Tibial artery (tissue), 4 donors: ENCODE measurements at regions not wholly inside any gene's neighbourhood (a gene's known extent, or its start where the extent isn't known, plus 50 kb on each side); places are given as distances from the start of the nearest gene placed in this dataset.
"Not testable (repeated sequence)": the region's sequence is repeated elsewhere in the genome, so short reads cannot be mapped to it uniquely, and the experiment has no call there.

ENCODE experiments used
- DNase-seq, 2 donors: peaks; one replicate each; pipeline ENCODE4 v3.0.0-alpha.2; 2019
- H3K27ac ChIP-seq, 2 donors: fragments of 200-600 bp; sonication (generic) in 1 of 2; 1 replicate in 1 of 2; 2 replicates in 1 of 2; pipeline ENCODE4 v1.5.1; 2018 to 2019; ENCODE audit warnings: mild to moderate bottlenecking in 1 of 2
- H3K27me3 ChIP-seq, 2 donors: fragments of 200-600 bp; sonication (generic) in 1 of 2; one replicate each; pipeline versions ENCODE4 v1.5.1 to v1.6.0; 2016 to 2019
- H3K36me3 ChIP-seq, 3 donors: fragments of 200-600 bp; sonication (generic) in 2 of 3; one replicate each; pipeline ENCODE4 v1.5.1; 2016 to 2019; ENCODE audit warnings: mild to moderate bottlenecking in 2 of 3
- H3K4me1 ChIP-seq, 4 donors: fragments of 200-600 bp; sonication (generic) in 2 of 4; 1 replicate in 3 of 4; 2 replicates in 1 of 4; pipeline ENCODE4 v1.5.1; 2016 to 2019
- H3K4me3 ChIP-seq, 2 donors: fragments of 200-600 bp; sonication (generic) in 1 of 2; 1 replicate in 1 of 2; 2 replicates in 1 of 2; pipeline ENCODE4 v1.5.1; 2018 to 2019; ENCODE audit warnings: mild to moderate bottlenecking in 2 of 2
- H3K9me3 ChIP-seq, 3 donors: fragments of 200-600 bp; sonication (generic) in 1 of 3; one replicate each; pipeline ENCODE4 v1.5.1; 2016 to 2019
- CTCF ChIP-seq, 2 experiments: fragments of 200-600 bp in 1 of 2; fragments of 450-650 bp in 1 of 2; IDR thresholded peaks; one replicate each; pipeline ENCODE4 v1.5.1; 2017 to 2019; ENCODE audit warnings: antibody characterized with exemption in 2 of 2, mild to moderate bottlenecking in 1 of 2, moderate library complexity in 1 of 2
- intact Hi-C: fragments of 100-400 bp; cut with DNase I; formaldehyde crosslinking; loops from one replicate; pipeline ENCODE4 v1.15.0; 2023; ENCODE audit warnings: low total_unique reads

GRCh38 chr19:30806311-30806710 is 434.1 kb downstream of the ZNF536 start:
- intact Hi-C loops, result no loop called here
- no peak overlapping the region for H3K4me3 ChIP-seq
- no peaks in the 10 kb centered on the region for H3K36me3 ChIP-seq
- H3K27me3 ChIP-seq, result no peaks in the 10 kb centered on the region
- H3K4me1 ChIP-seq, result no peaks in the 10 kb centered on the region
- H3K27ac ChIP-seq, result no peak overlapping the region
- no peak for TF ChIP-seq CTCF (IDR thresholded peaks at IDR 0.05)
- DNase-seq, result no peak
- peaks cover 0 to 12% (median 11%) of the 10 kb centered on the region in 3 donors for H3K9me3 ChIP-seq

GRCh38 chr19:30804751-30805150 is 432.6 kb downstream of the ZNF536 start:
- no peaks in the 10 kb centered on the region for H3K27me3 ChIP-seq
- no peak overlapping the region for H3K4me3 ChIP-seq
- H3K9me3 ChIP-seq, result peaks cover 0 to 12% (median 11%) of the 10 kb centered on the region in 3 donors
- DNase-seq, result no peak
- H3K27ac ChIP-seq, result no peak overlapping the region
- no peak for TF ChIP-seq CTCF (IDR thresholded peaks at IDR 0.05)
- no peaks in the 10 kb centered on the region for H3K4me1 ChIP-seq
- intact Hi-C loops, result no loop called here
- no peaks in the 10 kb centered on the region for H3K36me3 ChIP-seq

GRCh38 chr19:30804333-30804732 is 432.1 kb downstream of the ZNF536 start:
- not testable (repeated sequence) for H3K4me3 ChIP-seq, H3K27me3 ChIP-seq

GRCh38 chr19:30802424-30803013 is 430.3 kb downstream of the ZNF536 start:
- Histone ChIP-seq H3K27ac (no peak overlapping the region), H3K4me3 (no peak overlapping the region), H3K36me3 (no peaks in the 10 kb centered on the region), H3K4me1 (no peaks in the 10 kb centered on the region), H3K9me3 (peaks cover 0 to 7% (median 3%) of the 10 kb centered on the region in 3 donors), H3K27me3 (no peaks in the 10 kb centered on the region)
- no peak for DNase-seq
- intact Hi-C loops, result no loop called here
- TF ChIP-seq CTCF (IDR thresholded peaks at IDR 0.05), result no peak

More at GRCh38 chr19:30804333-30804732, 432.1 kb downstream of the ZNF536 start:
- intact Hi-C loops, H3K4me1 ChIP-seq, H3K36me3 ChIP-seq, DNase-seq, H3K27ac ChIP-seq: not testable (repeated sequence)
- peaks cover 0 to 12% (median 11%) of the 10 kb centered on the region in 3 donors for H3K9me3 ChIP-seq

GRCh38 chr19:30799865-30800755 is 427.9 kb downstream of the ZNF536 start:
- Histone ChIP-seq H3K4me3 (no peak overlapping the region), H3K27ac (no peak overlapping the region), H3K36me3 (no peaks in the 10 kb centered on the region), H3K4me1 (no peaks in the 10 kb centered on the region), H3K9me3 (no peaks in the 10 kb centered on the region), H3K27me3 (peaks cover 0 to 2% of the 10 kb centered on the region in 2 donors)
- intact Hi-C loops, result no loop called here
- peak in 1 of 2 donors; percentile 42 for DNase-seq
- peak; percentile 13 to 26 for TF ChIP-seq CTCF (IDR thresholded peaks at IDR 0.05)

GRCh38 chr19:30795727-30796126 is 423.5 kb downstream of the ZNF536 start:
- Histone ChIP-seq H3K27ac (no peak overlapping the region), H3K36me3 (no peaks in the 10 kb centered on the region), H3K4me1 (no peaks in the 10 kb centered on the region), H3K4me3 (no peak overlapping the region), H3K27me3 (peaks cover 0 to 2% of the 10 kb centered on the region in 2 donors), H3K9me3 (no peaks in the 10 kb centered on the region)
- intact Hi-C loops, result no loop called here
- DNase-seq, result no peak
- TF ChIP-seq CTCF (IDR thresholded peaks at IDR 0.05), result no peak
